Stimulated activated naive CD8-positive, alpha-beta T cell treated with anti-CD3 and anti-CD28 coated beads, Interleukin-15, Interleukin-2, amounts not matched to agents 100 U/mL and 50 U/mL, for 24 hours (primary cell): ENCODE measurements at regions not wholly inside any gene's neighbourhood (a gene's known extent, or its start where the extent isn't known, plus 50 kb on each side); places are given as distances from the start of the nearest gene placed in this dataset.
A peak's percentile ranks its signal among the peaks of the same experiment; 100 is the strongest.

Experiments used
- ATAC-seq: fragments of 150-1000 bp; cut with Tn5 transposase; one replicate; pipeline ENCODE4 v1.10.0; 2021
- DNase-seq: peaks from one replicate; pipeline ENCODE4 v3.0.0; 2021

- no peak for DNase-seq
Observed at GRCh38 chr2:134080386-134081089, 173.3 kb upstream of the MGAT5 start.

GRCh38 chr2:134081238-134081938, 172.5 kb upstream of the MGAT5 start:
- no peak for ATAC-seq
- DNase-seq = no peak

More at GRCh38 chr2:134080386-134081089, 173.3 kb upstream of the MGAT5 start:
- ATAC-seq = no peak

GRCh38 chr2:134083548-134083947, 170.3 kb upstream of the MGAT5 start:
- DNase-seq = no peak
- ATAC-seq = no peak

GRCh38 chr2:134086594-134087219, 167.2 kb upstream of the MGAT5 start:
- DNase-seq (no peak), ATAC-seq (no peak)

GRCh38 chr2:134087371-134087921, 166.4 kb upstream of the MGAT5 start:
- no peak for DNase-seq
- ATAC-seq = no peak

GRCh38 chr2:134089454-134089853, 164.4 kb upstream of the MGAT5 start:
- ATAC-seq (peak; percentile 28), DNase-seq (no peak)

- no peak for ATAC-seq
Observed at GRCh38 chr2:134097740-134098139, 156.1 kb upstream of the MGAT5 start.

GRCh38 chr2:134098321-134098720, 155.6 kb upstream of the MGAT5 start:
- DNase-seq (no peak), ATAC-seq (no peak)

More at GRCh38 chr2:134097740-134098139, 156.1 kb upstream of the MGAT5 start:
- DNase-seq = no peak

GRCh38 chr2:134099273-134099672, 154.6 kb upstream of the MGAT5 start:
- no peak for ATAC-seq

GRCh38 chr2:134103196-134103595, 150.7 kb upstream of the MGAT5 start:
- DNase-seq (no peak), ATAC-seq (no peak)

More at GRCh38 chr2:134099273-134099672, 154.6 kb upstream of the MGAT5 start:
- DNase-seq = no peak

- DNase-seq = no peak
- ATAC-seq = peak; percentile 96
Observed at GRCh38 chr2:134104754-134105153, 149.1 kb upstream of the MGAT5 start.

- ATAC-seq (no peak), DNase-seq (no peak)
Observed at GRCh38 chr2:134107402-134107801, 146.5 kb upstream of the MGAT5 start.

- no peak for DNase-seq
- no peak for ATAC-seq
Observed at GRCh38 chr2:134108113-134108512, 145.8 kb upstream of the MGAT5 start.

GRCh38 chr2:134109246-134109645, 144.6 kb upstream of the MGAT5 start:
- ATAC-seq (no peak), DNase-seq (no peak)

- no peak for ATAC-seq
- DNase-seq = no peak
Observed at GRCh38 chr2:134109725-134110124, 144.1 kb upstream of the MGAT5 start.

GRCh38 chr2:134110532-134110931, 143.3 kb upstream of the MGAT5 start:
- no peak for DNase-seq
- ATAC-seq = no peak

- DNase-seq (no peak), ATAC-seq (no peak)
Observed at GRCh38 chr2:134117676-134118075, 136.2 kb upstream of the MGAT5 start.

GRCh38 chr2:134118279-134119116, 135.4 kb upstream of the MGAT5 start:
- ATAC-seq = peak; percentile 71
- DNase-seq = peak; percentile 82

- DNase-seq = no peak
- ATAC-seq = no peak
Observed at GRCh38 chr2:134119117-134119712, 134.7 kb upstream of the MGAT5 start.

- DNase-seq (peak; percentile 87), ATAC-seq (peak; percentile 72)
Observed at GRCh38 chr2:134119713-134120405, 134.0 kb upstream of the MGAT5 start.

GRCh38 chr2:134120406-134120732, 133.5 kb upstream of the MGAT5 start:
- DNase-seq (no peak), ATAC-seq (no peak)
